Keratinocyte (primary cell): ENCODE measurements at regions not wholly inside any gene's neighbourhood (a gene's known extent, or its start where the extent isn't known, plus 50 kb on each side); places are given as distances from the start of the nearest gene placed in this dataset.

Experiments used
- DNase-seq: peaks from one replicate; pipeline ENCODE4 v3.0.0-alpha.2; 2011; ENCODE audit warnings: low read depth, missing footprints, low spot score
- FAIRE-seq: peaks from 2 replicates; lab custom pipeline; 2011; peaks lifted over from hg19 to GRCh38; lab: Jason Lieb, UNC
- H2AFZ ChIP-seq: 2 replicates; pipeline ENCODE4 v1.6.0; 2012; ENCODE audit warnings: low read length, control low read depth, inconsistent platforms; ENCODE audit not compliant: control insufficient read depth
- H3K27ac ChIP-seq: 2 replicates; pipeline ENCODE4 v1.5.1; 2011; ENCODE audit warnings: low read length; ENCODE audit not compliant: control insufficient read depth, insufficient read depth
- H3K27me3 ChIP-seq: 3 replicates; pipeline ENCODE4 v1.6.0; 2011; ENCODE audit warnings: low read length; ENCODE audit not compliant: control insufficient read depth, insufficient read depth; ENCODE audit errors: extremely low read depth
- H3K36me3 ChIP-seq, 2 experiments: 2 replicates in 1 of 2; 3 replicates in 1 of 2; pipeline ENCODE4 v1.5.1; 2011; ENCODE audit warnings: low read length in 2 of 2, mild to moderate bottlenecking in 1 of 2; ENCODE audit not compliant: control insufficient read depth in 2 of 2, insufficient read depth in 2 of 2; ENCODE audit errors: extremely low read depth in 1 of 2
- H3K4me1 ChIP-seq: 3 replicates; pipeline ENCODE4 v1.5.1; 2011; ENCODE audit warnings: low read length; ENCODE audit not compliant: control insufficient read depth, insufficient read depth; ENCODE audit errors: extremely low read depth
- H3K4me2 ChIP-seq: 3 replicates; pipeline ENCODE4 v1.6.0; 2011; ENCODE audit warnings: low read depth, low read length; ENCODE audit not compliant: control insufficient read depth, insufficient read depth; ENCODE audit errors: extremely low read depth
- H3K4me3 ChIP-seq, 3 experiments: fragments of 200-600 bp in 1 of 3; sonication (generic) in 1 of 3; 2 replicates in 2 of 3; 3 replicates in 1 of 3; pipeline ENCODE4 v1.5.1; 2011 to 2016; ENCODE audit warnings: low read length in 3 of 3, mild to moderate bottlenecking in 3 of 3, control low read depth in 2 of 3, inconsistent platforms in 1 of 3, low read depth in 1 of 3, mixed read lengths in 1 of 3, mixed run types in 1 of 3, moderate library complexity in 1 of 3; ENCODE audit not compliant: control insufficient read depth in 2 of 3, insufficient read depth in 2 of 3; ENCODE audit errors: extremely low read depth in 1 of 3
- H3K79me2 ChIP-seq: 2 replicates; pipeline ENCODE4 v1.6.0; 2012; ENCODE audit warnings: low read length; ENCODE audit not compliant: control insufficient read depth, insufficient read depth
- H3K9ac ChIP-seq: 3 replicates; pipeline ENCODE4 v1.6.0; 2011; ENCODE audit warnings: low read length; ENCODE audit not compliant: control insufficient read depth, insufficient read depth; ENCODE audit errors: extremely low read depth
- H3K9me1 ChIP-seq: 3 replicates; pipeline ENCODE4 v1.6.0; 2011; ENCODE audit warnings: low read length; ENCODE audit not compliant: control insufficient read depth, insufficient read depth; ENCODE audit errors: extremely low read depth
- H3K9me3 ChIP-seq: 2 replicates; pipeline ENCODE4 v1.5.1; 2012; ENCODE audit warnings: low read depth, low read length; ENCODE audit not compliant: control insufficient read depth
- H4K20me1 ChIP-seq: 3 replicates; pipeline ENCODE4 v1.6.0; 2011; ENCODE audit warnings: low read length; ENCODE audit not compliant: control insufficient read depth, insufficient read depth; ENCODE audit errors: extremely low read depth
- EZH2 ChIP-seq: IDR thresholded peaks from one replicate; pipeline ENCODE4 v1.6.1; 2012; ENCODE audit warnings: inconsistent platforms, mild to moderate bottlenecking, low read length, moderate library complexity
- dilution Hi-C: fragments of 300-500 bp; cut with MboI; formaldehyde crosslinking; loops from one replicate; pipeline ENCODE4 v1.7.0; 2020; ENCODE audit warnings: low sequenced_read_pairs; ENCODE audit not compliant: extremely low pct_ligation_motif_present
- TF ChIP-seq, protein P1 (sequence below), 3 experiments: IDR thresholded peaks in 1 of 3; conservative IDR thresholded peaks in 1 of 3; optimal IDR thresholded peaks in 1 of 3; 2 replicates in 2 of 3; 3 replicates in 1 of 3; pipeline versions ENCODE3 to v1.5.1; 2011; ENCODE audit warnings: low read length in 3 of 3, mild to moderate bottlenecking in 3 of 3, moderate library complexity in 2 of 3, control low read depth in 1 of 3, inconsistent platforms in 1 of 3; ENCODE audit not compliant: insufficient read depth in 2 of 3; ENCODE audit errors: extremely low read depth in 1 of 3

- Histone ChIP-seq H3K4me1 (peaks cover 18% of the 10 kb centered on the region), H3K9me3 (no peaks in the 10 kb centered on the region), H3K36me3 (no peaks in the 10 kb centered on the region), H3K4me3 (no peak overlapping the region), H3K4me2 (peak overlapping the region; percentile 35), H4K20me1 (no peaks in the 10 kb centered on the region), H2AFZ (no peak overlapping the region), H3K79me2 (no peaks in the 10 kb centered on the region), H3K9me1 (no peaks in the 10 kb centered on the region), H3K27ac (peak overlapping the region; percentile 89), H3K9ac (no peak overlapping the region), H3K27me3 (no peaks in the 10 kb centered on the region)
- dilution Hi-C loops: no loop called here
- DNase-seq (no peak), FAIRE-seq (peak; percentile 73)
- TF ChIP-seq, protein P1, sequence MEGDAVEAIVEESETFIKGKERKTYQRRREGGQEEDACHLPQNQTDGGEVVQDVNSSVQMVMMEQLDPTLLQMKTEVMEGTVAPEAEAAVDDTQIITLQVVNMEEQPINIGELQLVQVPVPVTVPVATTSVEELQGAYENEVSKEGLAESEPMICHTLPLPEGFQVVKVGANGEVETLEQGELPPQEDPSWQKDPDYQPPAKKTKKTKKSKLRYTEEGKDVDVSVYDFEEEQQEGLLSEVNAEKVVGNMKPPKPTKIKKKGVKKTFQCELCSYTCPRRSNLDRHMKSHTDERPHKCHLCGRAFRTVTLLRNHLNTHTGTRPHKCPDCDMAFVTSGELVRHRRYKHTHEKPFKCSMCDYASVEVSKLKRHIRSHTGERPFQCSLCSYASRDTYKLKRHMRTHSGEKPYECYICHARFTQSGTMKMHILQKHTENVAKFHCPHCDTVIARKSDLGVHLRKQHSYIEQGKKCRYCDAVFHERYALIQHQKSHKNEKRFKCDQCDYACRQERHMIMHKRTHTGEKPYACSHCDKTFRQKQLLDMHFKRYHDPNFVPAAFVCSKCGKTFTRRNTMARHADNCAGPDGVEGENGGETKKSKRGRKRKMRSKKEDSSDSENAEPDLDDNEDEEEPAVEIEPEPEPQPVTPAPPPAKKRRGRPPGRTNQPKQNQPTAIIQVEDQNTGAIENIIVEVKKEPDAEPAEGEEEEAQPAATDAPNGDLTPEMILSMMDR (optimal IDR thresholded peaks at IDR 0.05 in 1 of 3, IDR thresholded peaks at IDR 0.05 in 1 of 3, conservative IDR thresholded peaks at IDR 0.05 in 1 of 3; ENCODE audit: extremely low read depth in 1 of 3, insufficient read depth in 2 of 3, low read length in 3 of 3): peak in 2 of 3 experiments; percentile 30 to 48
- no peak for TF ChIP-seq EZH2
These were observed 496.3 kb downstream of the PDGFC start for GRCh38 chr4:156475322-156475721.

DNA sequence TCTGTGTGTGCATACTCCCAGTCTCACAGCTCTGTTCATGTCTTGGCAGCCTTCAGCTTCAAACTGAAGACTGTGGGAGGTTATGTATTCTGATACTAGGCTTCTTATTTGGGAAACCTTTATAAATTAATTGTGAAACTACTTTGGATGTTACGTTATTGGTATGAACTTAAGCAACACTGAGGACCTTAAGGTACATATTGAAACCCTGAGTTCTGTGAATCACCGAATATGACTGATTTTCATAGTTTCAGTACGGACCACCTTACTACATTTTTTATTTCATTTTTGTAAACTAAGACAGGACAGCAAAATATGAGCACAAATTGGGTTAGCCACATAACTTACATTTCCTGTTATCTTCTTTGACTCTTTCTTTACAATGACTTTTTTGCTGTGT is 498.4 kb downstream of the PDGFC start:
- Histone ChIP-seq H3K4me3 (no peak overlapping the region), H3K9me3 (no peaks in the 10 kb centered on the region), H3K4me1 (peaks cover 18% of the 10 kb centered on the region), H4K20me1 (no peaks in the 10 kb centered on the region), H3K36me3 (no peaks in the 10 kb centered on the region), H3K4me2 (no peak overlapping the region), H3K9ac (no peak overlapping the region), H3K79me2 (no peaks in the 10 kb centered on the region), H3K27me3 (no peaks in the 10 kb centered on the region), H2AFZ (peak overlapping the region; percentile 54), H3K9me1 (no peaks in the 10 kb centered on the region), H3K27ac (no peak overlapping the region)
- no peak for TF ChIP-seq EZH2
- TF ChIP-seq, protein P1 (optimal IDR thresholded peaks at IDR 0.05 in 1 of 3, IDR thresholded peaks at IDR 0.05 in 1 of 3, conservative IDR thresholded peaks at IDR 0.05 in 1 of 3; ENCODE audit: extremely low read depth in 1 of 3, insufficient read depth in 2 of 3, low read length in 3 of 3): no peak
- dilution Hi-C loops: no loop called here
- DNase-seq: no peak
- FAIRE-seq: no peak
